GM19043 (cell line): ENCODE measurements at regions not wholly inside any gene's neighbourhood (a gene's known extent, or its start where the extent isn't known, plus 50 kb on each side); places are given as distances from the start of the nearest gene placed in this dataset.
"Not testable (repeated sequence)": the region's sequence is repeated elsewhere in the genome, so short reads cannot be mapped to it uniquely, and the experiment has no call there.

Source experiments
- ATAC-seq: cut with Tn5 transposase; IDR thresholded peaks from one replicate; pipeline ENCODE4 v1.9.1; 2021; ENCODE audit warnings: low read depth; ENCODE audit not compliant: unreplicated experiment

GRCh38 chr9:129440435-129441186 lies 180.3 kb downstream of the C9orf50 start:
- no peak for ATAC-seq

- no peak for ATAC-seq
Measured at GRCh38 chr9:129439242-129439641, 181.7 kb downstream of the C9orf50 start.

GRCh38 chr9:129437626-129438323 lies 183.1 kb downstream of the C9orf50 start:
- ATAC-seq, result no peak

GRCh38 chr9:129436751-129437625 lies 183.9 kb downstream of the C9orf50 start:
- ATAC-seq, result no peak

GRCh38 chr9:129435988-129436717 lies 184.7 kb downstream of the C9orf50 start:
- no peak for ATAC-seq

GRCh38 chr9:129435291-129435690 lies 185.6 kb downstream of the C9orf50 start:
- no peak for ATAC-seq

GRCh38 chr9:129434187-129434586 lies 186.7 kb downstream of the C9orf50 start:
- no peak for ATAC-seq

- no peak for ATAC-seq
Measured at GRCh38 chr9:129432297-129433154, 188.4 kb downstream of the C9orf50 start.

GRCh38 chr9:129430940-129431643 lies 189.8 kb downstream of the C9orf50 start:
- no peak for ATAC-seq

GRCh38 chr9:129428864-129429577 lies 191.9 kb downstream of the C9orf50 start:
- no peak for ATAC-seq

GRCh38 chr9:129427149-129427548 lies 193.8 kb downstream of the C9orf50 start:
- ATAC-seq, result no peak

- not testable (repeated sequence) for ATAC-seq
Measured at GRCh38 chr9:129423755-129424154, 197.1 kb downstream of the C9orf50 start.

GRCh38 chr9:129423216-129423615 lies 197.7 kb downstream of the C9orf50 start:
- ATAC-seq, result no peak

GRCh38 chr9:129422843-129423192 lies 198.1 kb downstream of the C9orf50 start:
- no peak for ATAC-seq

- ATAC-seq, result no peak
Measured at GRCh38 chr9:129422032-129422842, 198.7 kb downstream of the C9orf50 start.

GRCh38 chr9:129421371-129421770 lies 199.5 kb downstream of the C9orf50 start:
- no peak for ATAC-seq

- no peak for ATAC-seq
Measured at GRCh38 chr9:129420721-129421120, 200.2 kb downstream of the C9orf50 start.
